GM19043 (cell line): ENCODE measurements at regions not wholly inside any gene's neighbourhood (a gene's known extent, or its start where the extent isn't known, plus 50 kb on each side); places are given as distances from the start of the nearest gene placed in this dataset.

Experiments
- ATAC-seq: cut with Tn5 transposase; IDR thresholded peaks from one replicate; pipeline ENCODE4 v1.9.1; 2021; ENCODE audit warnings: low read depth; ENCODE audit not compliant: unreplicated experiment

- ATAC-seq = no peak
Measured at GRCh38 chr3:78368636-78369345, 1328.9 kb downstream of the ROBO2 start.

GRCh38 chr3:78390221-78390620 lies 1350.3 kb downstream of the ROBO2 start:
- no peak for ATAC-seq

- no peak for ATAC-seq
Measured at GRCh38 chr3:78398401-78398800, 1358.5 kb downstream of the ROBO2 start.

DNA sequence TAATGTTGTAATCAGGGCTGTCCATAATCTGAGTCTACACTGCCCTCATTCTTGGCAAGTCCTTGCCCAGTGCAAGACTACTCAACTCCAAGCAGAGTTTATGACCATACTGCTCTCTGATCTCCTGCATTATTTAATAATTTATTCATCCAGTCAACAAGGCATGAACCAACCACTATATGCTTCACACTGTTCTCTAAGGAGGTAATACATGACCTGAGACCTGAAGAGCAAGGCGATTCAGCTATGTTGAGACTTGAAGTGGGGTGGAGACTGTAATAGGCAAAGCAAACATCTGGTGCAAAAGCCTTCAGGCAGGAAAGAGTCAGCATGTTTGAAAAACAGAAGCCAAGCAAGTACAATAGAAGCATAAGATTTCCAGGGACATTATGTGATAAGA lies 1362.8 kb downstream of the ROBO2 start:
- no peak for ATAC-seq

DNA sequence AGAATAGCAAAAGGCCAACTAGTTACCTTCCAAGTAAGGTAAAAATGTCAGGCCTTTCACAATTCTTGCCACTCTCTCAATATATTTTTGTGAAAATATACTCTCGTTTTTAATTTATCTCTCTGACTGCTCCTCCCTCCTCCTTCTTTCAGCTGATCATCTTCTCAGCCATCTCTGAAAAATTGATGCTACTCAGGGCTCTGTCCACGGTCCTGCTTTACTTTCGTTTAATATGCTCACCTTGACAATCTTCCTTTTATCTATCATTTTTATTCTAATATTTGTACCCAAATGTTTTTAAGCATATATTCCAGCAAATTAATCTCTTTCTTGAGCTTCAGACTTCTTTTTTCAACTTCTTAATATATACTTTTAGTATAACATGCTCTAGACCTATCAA lies 1362.1 kb downstream of the ROBO1 start:
- no peak for ATAC-seq

- no peak for ATAC-seq
Measured at GRCh38 chr3:78406396-78406795, 1361.4 kb downstream of the ROBO1 start.

- no peak for ATAC-seq
Measured at GRCh38 chr3:78410077-78410476, 1357.7 kb downstream of the ROBO1 start.

GRCh38 chr3:78414261-78414660 lies 1353.5 kb downstream of the ROBO1 start:
- ATAC-seq = no peak

- no peak for ATAC-seq
Measured at GRCh38 chr3:78420611-78421010, 1347.2 kb downstream of the ROBO1 start.

- no peak for ATAC-seq
Measured at GRCh38 chr3:78421247-78421966, 1346.4 kb downstream of the ROBO1 start.

DNA sequence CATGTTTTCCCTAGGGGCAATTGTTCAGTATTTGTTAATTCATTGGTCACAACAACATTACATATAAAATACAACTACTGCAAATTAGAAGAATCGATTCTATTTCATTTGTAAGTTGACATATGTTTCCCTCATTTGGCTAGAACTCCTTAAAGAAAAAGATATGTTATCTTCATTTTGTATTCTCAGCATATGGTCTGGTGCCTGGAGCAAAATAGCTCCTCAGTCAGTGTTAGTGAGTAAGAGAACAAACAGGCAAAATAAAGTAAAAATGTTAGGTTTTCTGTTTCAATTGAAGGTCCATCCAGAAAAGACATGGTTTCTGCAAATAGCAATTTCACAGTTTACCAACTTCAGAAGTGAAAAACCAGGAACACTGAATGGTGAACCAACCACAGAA lies 1343.1 kb downstream of the ROBO1 start:
- ATAC-seq = no peak

DNA sequence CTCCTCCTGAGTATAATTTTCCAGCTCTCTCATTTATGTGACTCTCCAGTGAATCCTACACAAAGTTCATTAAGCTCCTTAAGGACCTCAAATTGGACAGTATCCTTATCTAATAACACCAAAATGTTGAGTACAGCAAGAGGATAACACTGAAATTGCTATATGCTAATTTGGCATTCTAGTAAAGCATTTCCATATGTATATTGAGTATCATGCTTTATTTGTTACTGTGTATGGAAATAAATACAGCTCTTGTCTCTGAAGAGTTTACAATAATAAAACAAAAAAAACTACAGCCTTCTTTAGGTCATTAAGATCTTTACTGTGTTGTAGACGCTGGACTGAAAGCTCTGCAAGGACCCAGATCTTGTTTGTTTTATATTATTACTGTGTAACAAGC lies 1341.3 kb downstream of the ROBO1 start:
- ATAC-seq = no peak

DNA sequence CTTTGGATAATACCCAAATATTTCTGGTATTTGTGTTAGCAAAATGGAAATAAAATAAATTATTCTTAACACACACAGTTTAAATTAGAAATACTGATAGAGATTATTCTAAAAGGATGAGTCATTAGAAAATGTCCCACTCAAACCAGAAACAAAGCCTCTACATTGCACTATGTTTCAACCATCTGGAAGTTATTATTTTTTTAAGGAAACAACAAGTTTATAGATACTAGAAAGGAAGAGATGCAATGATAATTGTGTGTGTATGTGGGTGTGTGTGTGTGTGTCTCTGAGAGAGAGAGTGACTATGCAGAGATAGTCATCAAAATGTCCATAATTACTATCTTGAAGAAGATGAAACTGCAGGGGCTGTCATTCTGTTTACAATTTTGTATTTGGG lies 1340.5 kb downstream of the ROBO1 start:
- no peak for ATAC-seq

DNA sequence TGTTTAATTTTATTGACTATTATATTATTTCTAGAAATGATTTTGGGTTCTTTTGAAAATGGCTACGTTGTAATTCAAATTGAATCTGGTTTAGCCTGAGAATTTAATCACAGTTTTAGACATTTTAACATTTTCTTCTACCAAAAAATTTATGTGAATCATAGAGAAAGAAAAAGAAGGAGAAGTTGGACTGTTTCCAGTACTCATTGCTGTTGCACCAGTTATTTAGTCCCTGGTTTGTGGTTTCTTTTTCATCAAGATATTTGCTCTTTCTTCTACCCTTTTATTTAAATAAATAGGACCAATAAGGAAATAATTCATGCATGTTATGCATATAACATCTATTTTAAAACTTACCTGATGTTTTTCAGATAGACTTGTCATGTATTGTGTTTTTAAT lies 1337.1 kb downstream of the ROBO1 start:
- ATAC-seq = no peak

DNA sequence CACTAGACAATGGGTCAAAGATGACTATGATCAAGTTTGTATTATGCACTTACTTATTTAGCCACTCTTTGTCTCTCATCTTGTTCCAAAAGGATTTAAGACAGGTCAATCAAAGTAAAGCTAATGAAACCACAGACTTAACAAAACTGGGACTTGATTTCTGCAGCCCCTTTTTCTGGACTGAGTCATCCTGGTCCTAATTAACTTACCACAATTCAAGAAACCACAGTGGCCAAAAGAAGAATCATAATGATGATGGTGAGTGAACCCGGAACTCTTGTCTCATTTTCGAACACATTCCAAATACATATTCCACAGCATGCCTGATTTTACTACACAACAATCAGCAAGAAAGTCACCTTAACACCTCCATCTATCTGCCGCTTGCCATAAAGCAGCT lies 1333.0 kb downstream of the ROBO1 start:
- ATAC-seq = no peak

GRCh38 chr3:78455166-78455565 lies 1312.6 kb downstream of the ROBO1 start:
- ATAC-seq = no peak

DNA sequence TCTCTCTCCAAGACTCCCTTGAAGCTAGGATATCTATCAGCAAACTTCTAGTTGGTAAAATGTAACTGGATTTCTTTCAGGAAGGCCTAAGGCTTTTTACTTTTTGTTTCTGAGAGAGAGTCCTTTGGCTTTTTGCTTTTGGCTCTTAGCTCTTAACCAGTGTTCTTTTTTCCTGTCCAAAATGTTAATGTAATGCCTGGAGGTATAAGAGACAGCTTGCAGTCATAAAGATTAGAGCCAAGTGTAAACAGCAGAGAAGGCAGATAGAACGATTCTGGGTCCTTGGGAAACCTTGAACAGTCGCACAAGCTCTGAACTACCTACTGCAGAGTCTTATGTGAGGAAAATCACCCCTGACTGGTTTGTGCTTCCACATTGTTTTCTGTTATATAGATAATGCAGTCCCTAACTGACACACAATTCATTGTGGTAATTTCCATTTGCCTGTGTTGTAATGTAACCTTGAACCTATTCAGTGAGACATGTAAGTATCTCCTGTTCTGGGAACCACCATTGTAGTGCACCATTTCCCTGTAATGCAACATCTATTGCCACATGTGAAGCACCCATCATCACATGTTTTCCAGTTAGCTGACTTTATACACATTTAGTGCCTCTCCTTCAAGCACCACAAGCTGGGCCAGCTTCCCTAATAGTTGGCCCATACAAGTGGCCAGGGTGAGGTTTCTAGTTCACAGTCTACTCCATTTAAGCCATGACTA lies 1311.9 kb downstream of the ROBO1 start:
- ATAC-seq = no peak

GRCh38 chr3:78459796-78460195 lies 1308.0 kb downstream of the ROBO1 start:
- ATAC-seq = no peak

DNA sequence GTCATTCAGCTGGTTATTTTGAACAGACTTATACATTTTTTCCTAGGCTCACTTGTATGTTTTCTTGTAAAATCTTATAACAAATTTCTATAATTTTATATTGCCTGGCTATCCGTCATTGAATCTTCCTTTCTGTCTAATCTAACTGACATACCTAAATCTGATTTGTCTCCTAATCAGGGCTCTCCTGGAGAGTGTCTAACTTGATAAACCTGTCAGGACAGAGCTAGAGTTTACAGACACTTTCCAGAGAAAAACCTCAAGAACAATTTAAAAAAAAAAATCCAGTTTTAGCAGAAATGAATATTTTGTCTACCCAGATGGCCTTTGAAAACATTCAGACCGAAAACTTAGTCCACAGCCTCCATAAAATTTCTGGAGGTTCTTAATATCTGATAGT lies 1305.8 kb downstream of the ROBO1 start:
- no peak for ATAC-seq

GRCh38 chr3:78476076-78476475 lies 1291.7 kb downstream of the ROBO1 start:
- ATAC-seq = no peak

DNA sequence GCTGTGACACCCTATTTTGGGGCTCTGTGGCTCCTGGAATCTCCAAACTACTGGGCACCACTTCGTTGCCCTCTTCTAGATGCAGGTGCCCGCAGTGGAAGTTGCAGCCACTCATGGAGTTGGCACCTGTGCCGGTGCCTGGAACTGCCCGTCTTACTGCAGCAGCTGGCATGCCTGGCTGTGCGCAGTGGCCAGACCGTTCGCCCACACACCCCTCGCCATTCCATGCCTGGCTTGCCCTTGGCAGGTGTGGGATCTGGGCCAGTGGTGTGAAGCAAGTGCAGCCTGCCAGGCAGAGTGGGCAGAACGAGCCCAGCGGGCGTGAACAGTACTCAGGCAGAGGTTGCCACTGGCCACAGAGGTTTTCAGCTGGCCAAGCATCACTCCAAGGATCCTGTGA lies 1286.7 kb downstream of the ROBO1 start:
- no peak for ATAC-seq

GRCh38 chr3:78483090-78483489 lies 1284.7 kb downstream of the ROBO1 start:
- ATAC-seq = no peak
